ENCODE measurements at regions not wholly inside any gene's neighbourhood (a gene's known extent, or its start where the extent isn't known, plus 50 kb on each side); places are given as distances from the start of the nearest gene placed in this dataset.

DNA sequence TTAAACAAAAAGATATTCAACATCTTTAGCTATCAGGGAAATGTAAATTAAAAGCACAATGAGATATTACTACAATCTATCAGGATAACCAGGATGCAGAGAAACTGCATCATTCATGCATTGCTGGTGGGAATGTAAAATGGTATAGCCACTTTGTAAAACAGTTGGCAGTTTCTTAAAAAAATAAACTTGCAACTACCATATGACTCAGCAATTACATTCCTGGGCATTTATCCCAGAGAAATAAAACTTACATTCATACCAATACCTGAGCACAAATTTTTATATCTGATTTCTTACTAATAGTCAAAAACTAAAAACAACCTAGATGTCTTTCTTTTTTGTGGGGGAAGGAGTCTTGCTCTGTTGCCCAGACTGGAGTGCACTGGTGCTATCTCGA lies 190.3 kb upstream of the TAB2 start:
- FAIRE-seq (no peak), DNase-seq (no peak), ATAC-seq (no peak)
- TF ChIP-seq, protein P1, sequence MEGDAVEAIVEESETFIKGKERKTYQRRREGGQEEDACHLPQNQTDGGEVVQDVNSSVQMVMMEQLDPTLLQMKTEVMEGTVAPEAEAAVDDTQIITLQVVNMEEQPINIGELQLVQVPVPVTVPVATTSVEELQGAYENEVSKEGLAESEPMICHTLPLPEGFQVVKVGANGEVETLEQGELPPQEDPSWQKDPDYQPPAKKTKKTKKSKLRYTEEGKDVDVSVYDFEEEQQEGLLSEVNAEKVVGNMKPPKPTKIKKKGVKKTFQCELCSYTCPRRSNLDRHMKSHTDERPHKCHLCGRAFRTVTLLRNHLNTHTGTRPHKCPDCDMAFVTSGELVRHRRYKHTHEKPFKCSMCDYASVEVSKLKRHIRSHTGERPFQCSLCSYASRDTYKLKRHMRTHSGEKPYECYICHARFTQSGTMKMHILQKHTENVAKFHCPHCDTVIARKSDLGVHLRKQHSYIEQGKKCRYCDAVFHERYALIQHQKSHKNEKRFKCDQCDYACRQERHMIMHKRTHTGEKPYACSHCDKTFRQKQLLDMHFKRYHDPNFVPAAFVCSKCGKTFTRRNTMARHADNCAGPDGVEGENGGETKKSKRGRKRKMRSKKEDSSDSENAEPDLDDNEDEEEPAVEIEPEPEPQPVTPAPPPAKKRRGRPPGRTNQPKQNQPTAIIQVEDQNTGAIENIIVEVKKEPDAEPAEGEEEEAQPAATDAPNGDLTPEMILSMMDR (IDR thresholded peaks at IDR 0.05): no peak
- intact Hi-C loops (cut with DNase I): no loop called here
- no peaks in the 10 kb centered on the region for H3K36me3 ChIP-seq
- no peaks in the 10 kb centered on the region for H3K9me3 ChIP-seq
- no peak overlapping the region for H3K27ac ChIP-seq
- no peak overlapping the region for H3K4me3 ChIP-seq
- H3K4me1 ChIP-seq: peaks cover 0 to 13% (median 9%) of the 10 kb centered on the region in 3 donors
- H3K27me3 ChIP-seq: no peaks in the 10 kb centered on the region
- WGBS, 2 donors: 96 to 100% methylated on average over 1 of the region's 1 CpG

DNA sequence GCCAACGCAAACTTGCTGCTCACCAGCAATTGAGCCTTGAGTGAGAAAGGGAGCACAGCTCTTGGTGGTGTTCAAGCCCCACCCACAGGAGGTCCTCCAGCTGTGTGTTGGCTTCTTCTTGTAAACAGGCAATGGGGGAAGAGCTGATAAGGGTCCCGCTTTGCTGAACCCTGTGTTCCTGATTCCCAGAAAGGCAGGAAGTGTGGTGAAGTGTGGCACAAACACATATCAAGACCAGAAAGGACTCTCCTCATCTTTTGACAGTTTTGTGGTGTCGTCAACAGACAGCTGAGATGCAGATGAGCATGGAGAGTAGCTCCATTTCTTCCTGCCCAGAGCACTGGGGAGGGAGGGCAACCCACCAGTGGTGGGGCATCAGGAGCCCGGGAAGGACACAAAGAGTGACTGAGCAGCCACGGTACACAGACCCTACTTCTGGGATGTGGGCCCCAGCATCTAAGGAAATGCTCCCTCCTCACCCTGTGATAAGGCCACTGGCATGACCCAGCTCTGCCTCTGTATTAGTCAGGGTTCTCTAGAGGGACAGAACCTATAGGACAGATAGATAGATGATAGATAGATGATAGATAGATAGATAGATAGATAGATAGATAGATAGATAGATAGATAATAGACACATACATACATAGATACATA lies 188.9 kb upstream of the TAB2 start:
- Histone ChIP-seq H3K4me1 (peaks cover 0 to 13% (median 9%) of the 10 kb centered on the region in 3 donors), H3K36me3 (no peaks in the 10 kb centered on the region), H3K9me3 (no peaks in the 10 kb centered on the region), H3K4me3 (no peak overlapping the region), H3K27me3 (no peaks in the 10 kb centered on the region), H3K27ac (no peak overlapping the region)
- intact Hi-C loops (cut with DNase I): no loop called here
- no peak for FAIRE-seq
- 73 to 74% methylated on average over 5 of the region's 5 CpGs for WGBS, 2 donors
- no peak for DNase-seq
- TF ChIP-seq, protein P1 (IDR thresholded peaks at IDR 0.05): no peak
- ATAC-seq: no peak

DNA sequence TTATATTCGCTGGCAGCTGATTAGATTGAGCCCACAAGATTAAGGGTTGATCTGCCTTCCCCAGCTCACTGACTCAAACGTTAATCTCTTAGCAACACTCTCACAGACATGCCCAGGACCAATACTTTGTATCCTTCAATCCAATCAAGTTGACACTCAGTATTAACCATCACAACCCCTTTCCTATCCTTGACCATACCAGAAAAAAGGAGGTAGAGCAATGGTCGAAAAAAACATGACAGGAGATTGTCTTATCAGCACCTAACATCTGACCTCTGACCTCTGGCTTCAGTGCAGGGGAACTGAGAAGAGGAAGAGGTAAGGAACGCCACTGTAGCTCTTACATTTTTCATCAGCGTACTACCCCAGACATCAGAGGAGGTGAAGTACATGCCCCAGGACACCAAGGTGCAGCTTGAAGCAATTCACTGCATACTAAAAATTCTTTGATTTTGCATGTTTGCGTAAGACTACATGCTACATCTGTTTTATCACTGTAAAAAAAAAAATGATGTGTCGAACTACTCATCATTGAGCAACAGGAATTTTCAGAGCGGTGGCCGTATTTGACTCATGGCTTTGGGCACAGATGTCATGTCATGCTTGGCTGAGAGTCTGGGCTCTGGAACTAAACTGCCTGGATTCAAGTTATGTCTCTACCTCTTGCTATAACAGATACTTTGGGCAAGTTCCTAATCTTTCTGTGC lies 188.0 kb upstream of the TAB2 start:
- peaks cover 0 to 14% (median 13%) of the 10 kb centered on the region in 3 donors for H3K4me1 ChIP-seq
- no peak overlapping the region for H3K4me3 ChIP-seq
- no peaks in the 10 kb centered on the region for H3K36me3 ChIP-seq
- no peak for FAIRE-seq
- DNase-seq: no peak
- WGBS, 2 donors: 79 to 86% methylated on average over 9 of the region's 9 CpGs
- TF ChIP-seq, protein P1 (IDR thresholded peaks at IDR 0.05): no peak
- H3K27ac ChIP-seq: no peak overlapping the region
- no peaks in the 10 kb centered on the region for H3K9me3 ChIP-seq
- H3K27me3 ChIP-seq: no peaks in the 10 kb centered on the region
- intact Hi-C loops (cut with DNase I): no loop called here
- ATAC-seq: peak in 1 of 4 donors; percentile 17

DNA sequence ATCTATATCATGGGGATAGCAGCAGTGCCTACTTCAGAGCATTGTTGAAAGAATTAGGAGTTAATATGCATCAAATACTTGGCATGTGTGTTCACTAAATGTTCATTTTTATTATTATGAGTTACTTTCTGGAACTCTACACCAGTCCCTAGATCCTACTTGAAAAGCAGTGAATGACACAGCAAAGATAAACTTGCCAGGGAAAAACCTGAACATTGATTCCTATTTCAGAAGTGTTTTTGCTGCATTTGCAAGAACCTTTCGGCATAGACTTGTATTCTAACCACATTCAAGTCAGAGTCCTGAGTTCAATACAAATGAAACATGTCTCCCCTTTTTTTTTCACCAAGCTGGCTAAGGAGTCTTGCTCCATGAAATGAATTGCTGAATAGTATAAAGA lies 187.4 kb upstream of the TAB2 start:
- WGBS, 2 donors: 71 to 74% methylated on average over 1 of the region's 1 CpG
- ATAC-seq (peak in 3 of 4 donors; percentile 15 to 42 (median 22)), DNase-seq (no peak), FAIRE-seq (no peak)
- H3K27me3 ChIP-seq: no peaks in the 10 kb centered on the region
- no peaks in the 10 kb centered on the region for H3K9me3 ChIP-seq
- intact Hi-C loops (cut with DNase I): no loop called here
- TF ChIP-seq, protein P1 (IDR thresholded peaks at IDR 0.05): no peak
- H3K4me1 ChIP-seq: peaks cover 0 to 19% (median 13%) of the 10 kb centered on the region in 3 donors
- no peak overlapping the region for H3K4me3 ChIP-seq
- no peaks in the 10 kb centered on the region for H3K36me3 ChIP-seq
- H3K27ac ChIP-seq: peak overlapping the region in 2 of 4 donors; percentile 25 to 56

DNA sequence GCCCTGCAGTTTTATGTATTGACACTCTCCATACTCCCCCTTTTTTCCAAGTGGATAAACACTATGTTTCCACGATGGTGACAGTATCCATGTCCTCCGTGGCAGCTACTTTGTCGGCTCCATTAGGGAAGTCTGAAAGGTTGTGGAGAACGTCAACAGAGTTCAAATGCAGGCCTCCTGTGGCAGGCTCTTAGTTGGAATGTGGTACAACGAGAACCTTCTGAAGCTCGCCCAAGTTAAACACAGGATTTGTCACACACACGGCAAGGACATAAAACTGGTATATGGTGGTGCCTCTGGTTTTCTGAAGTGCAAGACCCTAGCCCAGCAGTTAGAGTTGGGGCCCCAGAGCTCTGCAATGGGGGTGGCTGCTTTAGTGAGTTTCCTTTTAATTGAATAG lies 187.0 kb upstream of the TAB2 start:
- no peaks in the 10 kb centered on the region for H3K27me3 ChIP-seq
- peak overlapping the region in 2 of 4 donors; percentile 25 to 56 for H3K27ac ChIP-seq
- H3K4me3 ChIP-seq: no peak overlapping the region
- ATAC-seq: peak; percentile 86 to 97 (median 93)
- no peaks in the 10 kb centered on the region for H3K36me3 ChIP-seq
- FAIRE-seq: no peak
- DNase-seq: peak in 3 of 6 donors; percentile 42 to 55 (median 48)
- 16 to 21% methylated on average over 7 of the region's 7 CpGs for WGBS, 2 donors
- H3K9me3 ChIP-seq: no peaks in the 10 kb centered on the region
- TF ChIP-seq, protein P1 (IDR thresholded peaks at IDR 0.05): no peak
- intact Hi-C loops (cut with DNase I): no loop called here
- H3K4me1 ChIP-seq: peaks cover 0 to 20% (median 13%) of the 10 kb centered on the region in 3 donors

All from pancreas (tissue), 10 donors.